Thoracic aorta (tissue), 2 donors: ENCODE measurements at regions not wholly inside any gene's neighbourhood (a gene's known extent, or its start where the extent isn't known, plus 50 kb on each side); places are given as distances from the start of the nearest gene placed in this dataset.

Experiments
- ATAC-seq: fragments of 150-250 bp; one replicate; pipeline ENCODE4 v1.8.0; 2017; ENCODE audit warnings: low read depth; ENCODE audit not compliant: insufficient number of reproducible peaks, low FRiP score
- DNase-seq: peaks from one replicate; pipeline ENCODE4 v3.0.0-alpha.2; 2020; ENCODE audit warnings: low spot score
- H3K27ac ChIP-seq, 2 donors: fragments of 200-600 bp; sonication (generic); 1 replicate in 1 of 2; 2 replicates in 1 of 2; pipeline ENCODE4 v1.5.1; 2016; ENCODE audit warnings: mild to moderate bottlenecking in 2 of 2, moderate library complexity in 2 of 2
- H3K27me3 ChIP-seq: fragments of 200-600 bp; sonication (generic); replicated peaks from 2 replicates; pipeline ENCODE4 v1.6.0; 2016; ENCODE audit warnings: mild to moderate bottlenecking; ENCODE audit not compliant: insufficient read depth
- H3K36me3 ChIP-seq: fragments of 200-600 bp; sonication (generic); one replicate; pipeline ENCODE4 v1.5.1; 2016
- H3K4me1 ChIP-seq, 2 donors: fragments of 200-600 bp; sonication (generic); 1 replicate in 1 of 2; 2 replicates in 1 of 2; pipeline versions ENCODE4 v1.5.1 to v1.6.0; 2016; ENCODE audit warnings: low read depth in 2 of 2, mild to moderate bottlenecking in 1 of 2; ENCODE audit not compliant: control insufficient read depth in 1 of 2
- H3K4me3 ChIP-seq: fragments of 200-600 bp; sonication (generic); 2 replicates; pipeline ENCODE4 v1.5.1; 2016; ENCODE audit warnings: mild to moderate bottlenecking
- H3K9me3 ChIP-seq: fragments of 200-600 bp; sonication (generic); 2 replicates; pipeline ENCODE4 v1.5.1; 2016
- CTCF ChIP-seq: fragments of 200-600 bp; sonication (generic); IDR thresholded peaks from one replicate; pipeline ENCODE4 v1.5.1; 2019; ENCODE audit warnings: antibody characterized with exemption

- no peak for ATAC-seq
- TF ChIP-seq CTCF: no peak
- no peak for DNase-seq
- no peak overlapping the region for H3K4me3 ChIP-seq
- no peak overlapping the region for H3K27ac ChIP-seq
- H3K9me3 ChIP-seq: no peaks in the 10 kb centered on the region
- no peaks in the 10 kb centered on the region for H3K27me3 ChIP-seq
- peaks cover 0 to 7% of the 10 kb centered on the region in 2 donors for H3K4me1 ChIP-seq
- no peaks in the 10 kb centered on the region for H3K36me3 ChIP-seq
Observed at GRCh38 chr4:147335183-147335582, 145.7 kb upstream of the EDNRA start.

- H3K9me3 ChIP-seq: no peaks in the 10 kb centered on the region
- DNase-seq: no peak
- no peak overlapping the region for H3K27ac ChIP-seq
- no peak overlapping the region for H3K4me3 ChIP-seq
- no peak for TF ChIP-seq CTCF
- H3K36me3 ChIP-seq: no peaks in the 10 kb centered on the region
- ATAC-seq: no peak
- H3K4me1 ChIP-seq: peaks cover 0 to 7% of the 10 kb centered on the region in 2 donors
- no peaks in the 10 kb centered on the region for H3K27me3 ChIP-seq
Observed at GRCh38 chr4:147336252-147336651, 144.6 kb upstream of the EDNRA start.

- Histone ChIP-seq H3K27ac (no peak overlapping the region), H3K4me3 (no peak overlapping the region), H3K4me1 (no peaks in the 10 kb centered on the region), H3K36me3 (no peaks in the 10 kb centered on the region), H3K27me3 (no peaks in the 10 kb centered on the region), H3K9me3 (no peaks in the 10 kb centered on the region)
- TF ChIP-seq CTCF: no peak
- DNase-seq (no peak), ATAC-seq (no peak)
Observed at GRCh38 chr4:147339100-147339499, 141.8 kb upstream of the EDNRA start.

- Histone ChIP-seq H3K27ac (no peak overlapping the region), H3K27me3 (no peaks in the 10 kb centered on the region), H3K4me3 (no peak overlapping the region), H3K36me3 (no peaks in the 10 kb centered on the region), H3K4me1 (no peaks in the 10 kb centered on the region), H3K9me3 (no peaks in the 10 kb centered on the region)
- DNase-seq (no peak), ATAC-seq (no peak)
- no peak for TF ChIP-seq CTCF
Observed at GRCh38 chr4:147340111-147340510, 140.8 kb upstream of the EDNRA start.

GRCh38 chr4:147340591-147341120 lies 140.2 kb upstream of the EDNRA start:
- no peak overlapping the region for H3K27ac ChIP-seq

More at GRCh38 chr4:147340591-147341120, 140.2 kb upstream of the EDNRA start:
- no peak overlapping the region for H3K4me3 ChIP-seq
- H3K27me3 ChIP-seq: no peaks in the 10 kb centered on the region
- H3K9me3 ChIP-seq: no peaks in the 10 kb centered on the region
- H3K36me3 ChIP-seq: no peaks in the 10 kb centered on the region
- ATAC-seq (no peak), DNase-seq (no peak)
- H3K4me1 ChIP-seq: no peaks in the 10 kb centered on the region
- no peak for TF ChIP-seq CTCF
